Right atrium auricular region (tissue), 2 donors: ENCODE measurements at regions not wholly inside any gene's neighbourhood (a gene's known extent, or its start where the extent isn't known, plus 50 kb on each side); places are given as distances from the start of the nearest gene placed in this dataset.

Experiments
- DNase-seq: peaks from one replicate; pipeline ENCODE4 v3.0.0-alpha.2; 2019; ENCODE audit warnings: low spot score
- H3K27ac ChIP-seq, 2 donors: fragments of 200-600 bp; sonication (generic); 1 replicate in 1 of 2; 2 replicates in 1 of 2; pipeline ENCODE4 v1.5.1; 2016 to 2019
- H3K27me3 ChIP-seq, 2 donors: fragments of 200-600 bp; sonication (generic); one replicate each; pipeline versions ENCODE4 v1.5.1 to v1.6.0; 2017 to 2019
- H3K36me3 ChIP-seq: fragments of 200-600 bp; sonication (generic); one replicate; pipeline ENCODE4 v1.5.1; 2016
- H3K4me1 ChIP-seq, 2 donors: fragments of 200-600 bp; sonication (generic); one replicate each; pipeline versions ENCODE4 v1.5.1 to v1.6.0; 2017 to 2019
- H3K4me3 ChIP-seq, 2 donors: fragments of 200-600 bp; sonication (generic); 1 replicate in 1 of 2; 2 replicates in 1 of 2; pipeline ENCODE4 v1.5.1; 2017 to 2019; ENCODE audit warnings: mild to moderate bottlenecking in 1 of 2, moderate library complexity in 1 of 2
- H3K9me3 ChIP-seq, 2 donors: fragments of 200-600 bp; sonication (generic); one replicate each; pipeline ENCODE4 v1.5.1; 2019
- CTCF ChIP-seq, 2 donors: fragments of 200-600 bp; sonication (generic); IDR thresholded peaks; one replicate each; pipeline ENCODE4 v1.5.1; 2019; ENCODE audit warnings: antibody characterized with exemption in 2 of 2

GRCh38 chr12:118783703-118784102 lies 197.6 kb upstream of the SRRM4 start:
- DNase-seq = no peak
- no peaks in the 10 kb centered on the region for H3K27me3 ChIP-seq

DNA sequence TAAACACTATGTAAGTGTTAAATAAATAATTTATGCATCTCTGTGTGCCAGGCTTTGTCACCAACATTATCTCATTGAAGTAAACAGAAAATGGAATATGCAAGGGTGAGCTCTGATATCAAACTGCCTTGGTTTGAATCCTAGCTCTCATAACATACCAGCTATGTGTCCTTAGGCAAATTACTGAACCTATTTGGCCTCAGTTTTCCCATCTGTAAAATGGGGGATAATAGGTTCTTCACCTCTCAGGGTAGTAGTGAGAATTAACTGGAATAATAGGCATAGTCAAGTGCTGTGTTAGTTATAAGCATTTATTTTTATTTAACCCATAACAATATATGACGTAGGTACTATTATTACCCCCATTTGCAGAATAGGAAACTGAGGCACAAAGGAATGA lies 190.8 kb upstream of the SRRM4 start:
- H3K36me3 ChIP-seq = no peaks in the 10 kb centered on the region
- no peak for DNase-seq
- H3K27ac ChIP-seq = no peak overlapping the region
- H3K4me3 ChIP-seq = no peak overlapping the region
- H3K4me1 ChIP-seq = no peaks in the 10 kb centered on the region
- no peaks in the 10 kb centered on the region for H3K9me3 ChIP-seq
- H3K27me3 ChIP-seq = no peaks in the 10 kb centered on the region
- no peak for TF ChIP-seq CTCF (IDR thresholded peaks at IDR 0.05)

More at GRCh38 chr12:118783703-118784102, 197.6 kb upstream of the SRRM4 start:
- Histone ChIP-seq H3K9me3 (no peaks in the 10 kb centered on the region), H3K4me1 (no peaks in the 10 kb centered on the region), H3K36me3 (no peaks in the 10 kb centered on the region), H3K4me3 (no peak overlapping the region), H3K27ac (no peak overlapping the region)
- no peak for TF ChIP-seq CTCF (IDR thresholded peaks at IDR 0.05)

GRCh38 chr12:118813778-118814357 lies 167.5 kb upstream of the SRRM4 start:
- Histone ChIP-seq H3K4me1 (no peaks in the 10 kb centered on the region), H3K36me3 (no peaks in the 10 kb centered on the region), H3K27ac (no peak overlapping the region), H3K9me3 (peaks cover 0 to 9% of the 10 kb centered on the region in 2 donors), H3K27me3 (no peaks in the 10 kb centered on the region), H3K4me3 (no peak overlapping the region)
- no peak for DNase-seq
- no peak for TF ChIP-seq CTCF (IDR thresholded peaks at IDR 0.05)

DNA sequence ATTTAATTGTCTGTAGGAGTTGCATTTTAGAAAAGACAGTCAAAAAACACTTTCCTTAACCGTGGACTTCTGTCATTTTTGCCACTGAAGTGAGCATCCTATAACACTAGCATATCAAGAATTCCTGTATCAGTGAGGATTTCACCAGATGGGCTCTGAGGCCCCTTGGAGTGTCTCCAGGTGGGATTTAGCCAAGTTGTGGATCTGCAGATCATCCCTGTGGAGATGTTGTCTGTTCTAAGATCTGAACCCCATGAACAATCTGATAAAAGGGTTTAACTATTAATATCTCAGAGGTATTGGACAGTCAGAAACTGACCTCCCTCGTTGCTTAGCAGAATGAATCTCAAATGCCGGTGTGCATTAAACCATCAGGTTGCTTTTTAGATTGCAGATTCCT lies 165.0 kb upstream of the SRRM4 start:
- Histone ChIP-seq H3K27me3 (no peaks in the 10 kb centered on the region), H3K36me3 (no peaks in the 10 kb centered on the region), H3K4me3 (no peak overlapping the region), H3K4me1 (no peaks in the 10 kb centered on the region), H3K27ac (no peak overlapping the region), H3K9me3 (peaks cover 0 to 9% of the 10 kb centered on the region in 2 donors)
- TF ChIP-seq CTCF (IDR thresholded peaks at IDR 0.05) = no peak
- no peak for DNase-seq

DNA sequence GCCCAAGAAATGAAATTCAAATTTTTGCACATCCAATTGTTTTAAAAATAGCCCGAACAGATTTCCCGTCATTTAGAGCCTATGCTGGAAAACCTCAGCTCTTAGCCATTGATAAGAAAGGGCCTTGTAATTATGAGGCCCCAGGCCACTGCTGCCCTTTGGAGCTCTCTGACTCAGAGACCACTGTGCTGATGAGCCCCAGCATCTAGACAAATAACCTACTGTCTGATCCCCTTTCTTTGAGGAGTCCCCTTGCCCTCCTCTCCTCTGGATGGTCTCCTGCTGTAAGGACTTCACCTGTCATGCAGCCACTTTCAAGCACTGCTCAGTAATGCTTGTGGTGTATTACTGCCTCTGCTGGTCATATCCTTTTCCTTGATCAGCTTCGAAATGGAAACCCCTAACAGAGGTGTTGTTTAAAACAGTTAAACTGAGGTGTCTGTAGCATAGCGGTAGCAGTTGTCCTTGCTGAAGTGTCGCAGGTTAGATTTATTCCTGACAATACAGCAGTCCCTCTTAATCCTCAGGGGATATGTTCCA lies 159.9 kb upstream of the SRRM4 start:
- no peak overlapping the region for H3K4me3 ChIP-seq
- no peak for TF ChIP-seq CTCF (IDR thresholded peaks at IDR 0.05)
- H3K27me3 ChIP-seq = no peaks in the 10 kb centered on the region
- no peak for DNase-seq
- H3K27ac ChIP-seq = no peak overlapping the region
- H3K9me3 ChIP-seq = peaks cover 0 to 11% of the 10 kb centered on the region in 2 donors
- no peaks in the 10 kb centered on the region for H3K4me1 ChIP-seq
- no peaks in the 10 kb centered on the region for H3K36me3 ChIP-seq

- no peaks in the 10 kb centered on the region for H3K27me3 ChIP-seq
Measured at GRCh38 chr12:118822512-118822911, 158.8 kb upstream of the SRRM4 start.

More at GRCh38 chr12:118822512-118822911, 158.8 kb upstream of the SRRM4 start:
- no peak for DNase-seq
- peaks cover 0 to 8% of the 10 kb centered on the region in 2 donors for H3K9me3 ChIP-seq
- H3K36me3 ChIP-seq = no peaks in the 10 kb centered on the region
- H3K4me3 ChIP-seq = no peak overlapping the region
- no peak for TF ChIP-seq CTCF (IDR thresholded peaks at IDR 0.05)
- no peaks in the 10 kb centered on the region for H3K4me1 ChIP-seq
- no peak overlapping the region for H3K27ac ChIP-seq
